ENCODE measurements at regions not wholly inside any gene's neighbourhood (a gene's known extent, or its start where the extent isn't known, plus 50 kb on each side); places are given as distances from the start of the nearest gene placed in this dataset.

DNA sequence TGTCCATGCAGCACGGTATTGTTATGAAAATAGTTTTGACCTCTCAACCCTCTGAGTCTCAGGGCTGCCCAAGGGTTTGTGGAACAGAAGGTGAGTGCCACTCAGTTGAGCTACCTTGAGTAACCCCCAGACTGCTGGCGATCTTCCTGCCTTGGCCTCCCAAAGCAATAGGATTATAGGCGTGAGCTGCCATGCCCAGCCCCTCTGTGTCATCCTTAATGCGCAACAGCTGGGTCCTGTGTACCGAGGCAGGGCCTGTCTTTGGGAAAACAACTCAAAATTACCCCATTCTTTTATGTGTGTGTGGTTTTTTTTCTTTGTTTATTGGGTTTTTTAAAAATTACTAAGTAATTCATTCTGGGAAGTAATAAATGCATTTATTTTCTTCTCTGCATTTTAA is 78.3 kb upstream of the TPM1 start:
- DNase-seq (ENCODE audit: low spot score) = no peak
- TF ChIP-seq, protein P1, sequence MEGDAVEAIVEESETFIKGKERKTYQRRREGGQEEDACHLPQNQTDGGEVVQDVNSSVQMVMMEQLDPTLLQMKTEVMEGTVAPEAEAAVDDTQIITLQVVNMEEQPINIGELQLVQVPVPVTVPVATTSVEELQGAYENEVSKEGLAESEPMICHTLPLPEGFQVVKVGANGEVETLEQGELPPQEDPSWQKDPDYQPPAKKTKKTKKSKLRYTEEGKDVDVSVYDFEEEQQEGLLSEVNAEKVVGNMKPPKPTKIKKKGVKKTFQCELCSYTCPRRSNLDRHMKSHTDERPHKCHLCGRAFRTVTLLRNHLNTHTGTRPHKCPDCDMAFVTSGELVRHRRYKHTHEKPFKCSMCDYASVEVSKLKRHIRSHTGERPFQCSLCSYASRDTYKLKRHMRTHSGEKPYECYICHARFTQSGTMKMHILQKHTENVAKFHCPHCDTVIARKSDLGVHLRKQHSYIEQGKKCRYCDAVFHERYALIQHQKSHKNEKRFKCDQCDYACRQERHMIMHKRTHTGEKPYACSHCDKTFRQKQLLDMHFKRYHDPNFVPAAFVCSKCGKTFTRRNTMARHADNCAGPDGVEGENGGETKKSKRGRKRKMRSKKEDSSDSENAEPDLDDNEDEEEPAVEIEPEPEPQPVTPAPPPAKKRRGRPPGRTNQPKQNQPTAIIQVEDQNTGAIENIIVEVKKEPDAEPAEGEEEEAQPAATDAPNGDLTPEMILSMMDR (IDR thresholded peaks at IDR 0.05; ENCODE audit: extremely low read depth, missing control alignments) = no peak

DNA sequence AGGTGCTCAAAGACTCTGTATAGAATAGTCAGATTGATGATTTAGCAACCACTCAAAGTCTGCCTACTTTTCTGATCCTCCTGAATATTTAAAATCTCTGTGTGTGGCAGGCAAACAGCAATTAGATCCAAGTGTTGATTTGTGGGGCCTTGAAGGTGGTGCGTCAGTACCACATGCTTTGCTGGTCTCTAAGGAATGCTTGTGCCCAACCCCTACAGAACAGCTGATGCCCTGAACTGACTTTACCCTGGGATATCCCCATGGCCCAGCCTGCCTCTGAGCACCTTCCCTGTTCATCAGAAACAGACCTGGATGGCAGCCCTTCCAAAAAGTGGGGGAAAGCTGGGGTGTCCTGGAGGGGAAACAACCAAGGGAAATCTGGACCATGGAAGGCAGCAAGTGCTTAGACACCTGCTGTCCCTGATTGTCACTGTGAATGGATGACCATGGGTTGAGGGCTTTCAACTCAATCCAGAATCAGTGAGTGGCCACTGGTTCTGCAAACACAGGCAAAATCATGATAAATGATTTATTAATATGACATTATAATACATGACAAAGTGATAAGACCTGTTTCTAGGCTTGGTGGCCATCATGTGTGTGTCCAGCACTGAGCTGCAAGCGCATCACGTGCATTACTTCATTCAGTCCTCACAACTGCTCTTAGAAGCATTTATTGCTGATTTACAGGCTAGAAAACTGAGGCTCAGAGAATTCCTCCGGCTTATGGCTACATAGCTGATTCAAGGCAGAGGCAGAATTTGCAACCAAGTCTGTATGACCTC is 76.1 kb upstream of the TPM1 start:
- TF ChIP-seq, protein P1 (IDR thresholded peaks at IDR 0.05; ENCODE audit: extremely low read depth, missing control alignments) = no peak

DNA sequence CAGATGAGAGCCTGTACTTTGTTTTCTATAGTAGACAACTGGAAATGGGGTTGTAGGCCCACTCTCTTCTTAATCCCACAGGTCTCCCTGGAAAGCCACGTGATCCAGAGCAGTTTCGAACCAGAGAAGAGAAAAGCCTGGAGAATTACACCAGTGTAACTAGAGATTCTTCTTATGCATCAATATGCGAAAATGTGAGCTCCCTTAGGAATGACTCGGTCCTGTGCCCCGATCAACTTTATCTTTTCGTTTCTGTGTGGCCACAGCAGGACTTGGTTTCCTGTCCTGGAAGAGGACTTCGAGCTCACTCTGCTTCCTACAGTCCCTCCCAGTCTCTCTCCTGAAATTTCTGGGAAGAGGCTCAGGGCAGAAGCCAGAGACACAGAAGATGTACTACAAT is 73.8 kb upstream of the TPM1 start:
- TF ChIP-seq, protein P1 (IDR thresholded peaks at IDR 0.05; ENCODE audit: extremely low read depth, missing control alignments) = no peak
- no peak for DNase-seq (ENCODE audit: low spot score)

More for the DNA sequence above, 76.1 kb upstream of the TPM1 start:
- no peak for DNase-seq (ENCODE audit: low spot score)

DNA sequence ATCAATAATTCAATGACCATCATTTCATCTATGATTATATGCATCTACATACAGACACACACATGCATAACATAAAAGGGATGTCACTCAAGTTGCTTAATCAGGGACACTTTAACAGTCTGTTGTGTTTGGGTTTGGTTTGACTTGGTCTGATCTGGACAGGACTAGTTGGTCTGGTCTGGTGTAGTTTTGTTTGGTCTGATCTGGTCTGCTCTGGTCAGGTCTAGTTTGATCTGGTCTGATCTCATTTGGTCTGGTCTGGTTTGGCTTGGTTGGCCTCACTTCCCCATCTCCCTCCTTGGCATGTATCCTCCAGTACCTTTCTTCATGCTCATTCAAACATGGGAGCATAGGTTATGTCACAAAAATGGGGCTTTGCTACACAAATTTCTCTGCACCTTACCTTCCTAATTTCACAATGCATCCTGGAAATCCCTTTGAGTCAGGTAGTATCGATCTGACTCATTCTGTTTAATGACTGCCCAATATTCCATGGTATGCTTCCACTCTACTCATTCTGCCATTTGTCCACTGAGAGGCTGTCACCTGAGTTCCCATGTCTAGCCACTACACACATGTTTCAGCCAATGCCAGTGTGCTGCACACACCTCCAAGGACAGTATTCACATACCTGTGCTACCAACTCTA is 73.0 kb upstream of the TPM1 start:
- TF ChIP-seq, protein P1 (IDR thresholded peaks at IDR 0.05; ENCODE audit: extremely low read depth, missing control alignments) = no peak
- no peak for DNase-seq (ENCODE audit: low spot score)

DNA sequence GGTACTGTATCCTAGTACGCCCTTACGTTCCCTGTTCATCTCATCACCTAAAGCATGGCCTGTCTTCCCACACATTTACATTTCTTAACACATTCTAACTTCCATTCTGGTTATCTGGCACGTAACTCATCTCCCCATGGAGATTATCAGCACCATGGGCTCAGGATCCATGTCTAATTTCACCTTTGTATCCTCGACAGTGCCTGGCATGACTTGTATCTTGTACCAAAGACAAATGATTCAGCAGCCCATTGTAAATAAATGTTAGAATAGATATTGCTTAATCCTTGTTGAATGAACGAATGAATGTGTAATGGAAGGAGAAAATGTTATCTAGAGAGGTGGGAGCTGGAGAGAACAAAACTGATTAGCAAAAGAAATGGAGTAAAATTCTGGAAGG is 69.7 kb upstream of the TPM1 start:
- DNase-seq (ENCODE audit: low spot score) = no peak
- TF ChIP-seq, protein P1 (IDR thresholded peaks at IDR 0.05; ENCODE audit: extremely low read depth, missing control alignments) = no peak

DNA sequence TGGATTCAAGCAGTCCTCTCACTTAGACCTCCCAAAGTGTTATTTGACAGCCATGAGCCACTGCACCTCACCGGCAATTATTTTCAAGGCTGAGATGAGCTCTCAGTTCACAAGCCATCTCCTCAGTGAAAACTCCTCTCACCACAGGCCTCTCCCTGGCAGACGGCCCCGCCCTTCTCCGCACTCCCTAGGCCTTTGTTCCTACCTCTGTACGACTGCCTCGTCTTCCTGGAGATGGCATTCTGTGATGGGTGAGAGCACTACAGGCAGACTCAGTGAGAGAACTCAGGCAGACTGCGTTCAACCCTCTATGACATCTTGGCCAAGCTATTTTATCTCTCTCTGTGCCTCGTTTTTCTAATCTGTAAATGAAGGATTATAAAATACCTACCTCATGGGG is 67.0 kb upstream of the TPM1 start:
- TF ChIP-seq, protein P1 (IDR thresholded peaks at IDR 0.05; ENCODE audit: extremely low read depth, missing control alignments) = no peak
- DNase-seq (ENCODE audit: low spot score) = no peak

DNA sequence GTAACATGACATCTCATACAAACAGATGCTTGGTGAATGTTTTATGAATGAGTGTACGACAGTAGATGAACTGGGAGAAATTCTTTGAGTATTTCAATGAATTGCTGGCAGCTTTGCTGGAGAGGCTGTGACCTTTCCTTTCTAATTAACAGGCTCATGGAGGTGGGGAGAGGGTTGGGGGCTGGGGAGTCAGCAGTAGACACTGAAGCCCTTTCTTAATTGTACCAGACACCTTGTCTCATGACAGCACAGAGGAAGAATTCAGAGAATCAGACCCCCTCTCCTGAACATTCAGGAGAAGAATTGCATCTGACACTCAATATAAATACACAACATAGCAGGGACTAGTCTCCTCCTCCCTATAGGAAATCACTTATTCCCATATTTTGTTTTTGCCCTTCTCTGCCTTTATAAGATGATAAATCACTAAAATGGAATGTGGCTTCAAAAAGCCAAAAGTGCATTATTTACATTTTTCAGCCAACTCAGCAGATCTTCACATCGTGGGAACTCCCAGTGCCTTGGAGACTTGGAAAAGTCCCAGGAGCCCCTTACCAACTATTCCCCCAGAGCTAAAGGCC is 66.2 kb upstream of the TPM1 start:
- DNase-seq (ENCODE audit: low spot score) = no peak
- TF ChIP-seq, protein P1 (IDR thresholded peaks at IDR 0.05; ENCODE audit: extremely low read depth, missing control alignments) = no peak
